Activated CD4-positive, alpha-beta T cell treated with anti-CD3 and anti-CD28 coated beads, Interleukin-2, amount 10 ng/mL, durations not matched to agents 24 days and 14 days (primary cell): ENCODE measurements at regions not wholly inside any gene's neighbourhood (a gene's known extent, or its start where the extent isn't known, plus 50 kb on each side); places are given as distances from the start of the nearest gene placed in this dataset.
A peak's percentile ranks its signal among the peaks of the same experiment; 100 is the strongest.

ENCODE experiments used
- DNase-seq: peaks from one replicate; pipeline ENCODE4 v3.0.0; 2022
- H3K27ac Mint-ChIP-seq: one replicate; pipeline ENCODE4 v1.8.0; 2022; ENCODE audit warnings: mild to moderate bottlenecking, mixed read lengths
- H3K27me3 Mint-ChIP-seq: one replicate; pipeline ENCODE4 v1.8.0; 2022; ENCODE audit warnings: mixed read lengths
- H3K36me3 Mint-ChIP-seq: one replicate; pipeline ENCODE4 v1.8.0; 2022; ENCODE audit warnings: low read depth, mild to moderate bottlenecking, mixed read lengths
- H3K4me1 Mint-ChIP-seq: one replicate; pipeline ENCODE4 v1.8.0; 2021; ENCODE audit warnings: mixed read lengths
- H3K4me3 Mint-ChIP-seq: one replicate; pipeline ENCODE4 v1.8.0; 2022; ENCODE audit warnings: mild to moderate bottlenecking, moderate library complexity, mixed read lengths
- H3K9me3 Mint-ChIP-seq: one replicate; pipeline ENCODE4 v1.8.0; 2021; ENCODE audit warnings: mixed read lengths
- intact Hi-C: fragments of 100-400 bp; cut with micrococcal nuclease; formaldehyde crosslinking; loops from one replicate; pipeline ENCODE4 v1.15.1; 2023

GRCh38 chrY:8698571-8698970, 638.7 kb upstream of the TSPY4 start:
- Mint-ChIP-seq H3K36me3 (no peaks in the 10 kb centered on the region), H3K27ac (no peak overlapping the region), H3K4me1 (no peaks in the 10 kb centered on the region), H3K27me3 (no peaks in the 10 kb centered on the region), H3K4me3 (no peak overlapping the region), H3K9me3 (no peaks in the 10 kb centered on the region)
- DNase-seq: no peak
- intact Hi-C loops: no loop called here

DNA sequence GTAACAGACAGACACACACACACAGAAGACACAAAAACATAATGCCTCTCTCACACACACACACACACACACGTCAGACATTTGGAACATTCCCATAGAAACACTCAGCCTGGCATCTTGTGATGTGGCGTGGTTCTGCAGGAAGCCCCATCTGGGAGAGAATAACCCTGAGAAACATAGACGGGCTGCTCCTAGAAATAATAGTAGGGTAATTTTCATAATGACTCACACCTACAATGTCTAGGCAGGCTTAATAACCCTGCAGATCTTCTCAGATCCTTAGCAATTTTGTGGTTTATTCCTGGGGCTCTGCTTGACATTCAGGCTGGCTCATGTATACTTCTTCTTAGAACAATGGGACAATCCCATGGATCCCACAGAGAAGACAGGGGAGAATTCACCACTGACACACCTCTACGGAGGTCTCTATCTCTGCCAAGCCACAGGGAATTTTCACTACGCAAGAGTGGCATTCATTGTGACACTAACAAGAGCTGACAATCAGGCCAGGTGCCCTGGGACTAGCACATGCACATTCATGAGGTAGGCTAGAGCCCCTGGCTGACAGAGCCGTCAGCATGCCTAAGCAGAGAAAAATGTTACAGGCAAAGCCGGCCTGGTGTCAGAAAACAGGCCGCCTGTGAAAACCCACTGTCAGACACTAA, 631.5 kb upstream of the TSPY4 start:
- H3K27ac Mint-ChIP-seq: no peak overlapping the region
- no peaks in the 10 kb centered on the region for H3K4me1 Mint-ChIP-seq
- intact Hi-C loops: no loop called here
- no peaks in the 10 kb centered on the region for H3K27me3 Mint-ChIP-seq
- H3K9me3 Mint-ChIP-seq: no peaks in the 10 kb centered on the region
- no peak overlapping the region for H3K4me3 Mint-ChIP-seq
- DNase-seq: no peak
- H3K36me3 Mint-ChIP-seq: no peaks in the 10 kb centered on the region

DNA sequence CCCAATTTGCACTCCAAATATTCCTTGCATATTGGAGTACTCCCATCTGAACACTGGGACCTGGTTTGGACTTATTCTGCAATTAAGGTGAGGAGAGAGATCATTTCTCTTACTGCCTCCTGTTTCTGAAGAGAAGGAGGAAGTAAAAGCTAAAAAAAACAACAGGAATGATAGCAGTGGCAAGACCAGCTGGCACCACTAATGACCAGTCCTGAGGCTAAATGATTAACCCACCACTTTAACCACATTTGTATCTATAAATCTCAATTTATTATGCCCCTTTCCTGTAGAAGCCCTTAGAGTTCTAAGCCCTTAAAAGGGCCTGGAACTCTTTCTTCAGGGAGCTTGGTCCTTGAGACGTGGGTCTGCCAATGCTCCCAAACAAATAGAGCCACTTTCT, 625.0 kb upstream of the TSPY4 start:
- Mint-ChIP-seq H3K4me3 (no peak overlapping the region), H3K4me1 (no peaks in the 10 kb centered on the region), H3K27ac (no peak overlapping the region), H3K9me3 (no peaks in the 10 kb centered on the region), H3K36me3 (no peaks in the 10 kb centered on the region), H3K27me3 (no peaks in the 10 kb centered on the region)
- intact Hi-C loops: no loop called here
- no peak for DNase-seq

GRCh38 chrY:8715226-8715625, 622.0 kb upstream of the TSPY4 start:
- no peak overlapping the region for H3K4me3 Mint-ChIP-seq
- H3K36me3 Mint-ChIP-seq: no peaks in the 10 kb centered on the region
- no peaks in the 10 kb centered on the region for H3K27me3 Mint-ChIP-seq
- intact Hi-C loops: no loop called here
- no peak overlapping the region for H3K27ac Mint-ChIP-seq
- no peak for DNase-seq
- no peaks in the 10 kb centered on the region for H3K4me1 Mint-ChIP-seq
- no peaks in the 10 kb centered on the region for H3K9me3 Mint-ChIP-seq

DNA sequence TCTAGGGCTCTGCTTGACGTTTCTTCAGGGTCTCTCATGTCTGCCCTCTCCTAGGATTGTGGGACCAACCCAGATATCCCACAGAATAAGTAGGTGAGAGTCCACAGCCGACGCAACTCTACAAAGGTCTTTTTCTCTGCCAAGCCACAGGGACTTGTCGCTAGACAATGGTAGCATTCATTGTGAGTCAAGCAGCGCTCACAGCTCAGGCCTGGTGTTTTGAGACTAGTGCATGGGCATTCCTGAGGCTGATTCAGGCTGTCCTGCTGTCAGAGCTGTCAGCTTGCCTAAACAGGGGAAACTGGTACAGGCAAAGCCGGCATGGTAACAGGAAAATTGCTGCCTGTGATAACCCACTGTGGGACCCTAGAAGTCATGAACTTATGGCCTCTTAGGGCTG, 610.6 kb upstream of the TSPY4 start:
- no peak overlapping the region for H3K4me3 Mint-ChIP-seq
- H3K27ac Mint-ChIP-seq: no peak overlapping the region
- intact Hi-C loops: no loop called here
- DNase-seq: no peak
- H3K9me3 Mint-ChIP-seq: no peaks in the 10 kb centered on the region
- no peaks in the 10 kb centered on the region for H3K36me3 Mint-ChIP-seq
- H3K4me1 Mint-ChIP-seq: no peaks in the 10 kb centered on the region
- H3K27me3 Mint-ChIP-seq: no peaks in the 10 kb centered on the region

DNA sequence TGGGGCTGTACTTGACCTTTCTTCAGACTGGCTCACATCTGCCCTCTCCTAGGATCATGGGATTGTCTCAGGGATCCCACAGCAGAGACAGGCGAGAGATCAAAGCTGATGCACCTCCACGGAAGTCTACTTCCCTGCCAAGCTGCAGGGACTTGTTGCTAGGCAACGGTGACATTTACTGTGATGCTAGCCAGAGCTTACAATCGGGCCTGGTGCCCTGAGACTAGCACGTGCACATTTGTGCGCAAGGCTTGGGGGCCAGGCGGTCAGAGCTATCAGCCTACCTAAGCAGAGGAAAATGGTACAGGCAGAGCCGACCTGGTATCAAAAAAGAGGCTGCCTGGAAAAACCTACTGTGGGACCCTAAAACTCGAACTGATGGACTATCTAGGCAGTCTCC, 607.3 kb upstream of the TSPY4 start:
- H3K27ac Mint-ChIP-seq: no peak overlapping the region
- intact Hi-C loops: no loop called here
- DNase-seq: no peak
- H3K4me1 Mint-ChIP-seq: no peaks in the 10 kb centered on the region
- H3K27me3 Mint-ChIP-seq: no peaks in the 10 kb centered on the region
- no peaks in the 10 kb centered on the region for H3K36me3 Mint-ChIP-seq
- H3K9me3 Mint-ChIP-seq: no peaks in the 10 kb centered on the region
- H3K4me3 Mint-ChIP-seq: no peak overlapping the region

- intact Hi-C loops: no loop called here
- Mint-ChIP-seq H3K9me3 (no peaks in the 10 kb centered on the region), H3K36me3 (no peaks in the 10 kb centered on the region), H3K4me1 (no peaks in the 10 kb centered on the region), H3K27me3 (no peaks in the 10 kb centered on the region), H3K4me3 (no peak overlapping the region), H3K27ac (no peak overlapping the region)
- no peak for DNase-seq
Observed at GRCh38 chrY:8741343-8742069, 595.8 kb upstream of the TSPY4 start.

DNA sequence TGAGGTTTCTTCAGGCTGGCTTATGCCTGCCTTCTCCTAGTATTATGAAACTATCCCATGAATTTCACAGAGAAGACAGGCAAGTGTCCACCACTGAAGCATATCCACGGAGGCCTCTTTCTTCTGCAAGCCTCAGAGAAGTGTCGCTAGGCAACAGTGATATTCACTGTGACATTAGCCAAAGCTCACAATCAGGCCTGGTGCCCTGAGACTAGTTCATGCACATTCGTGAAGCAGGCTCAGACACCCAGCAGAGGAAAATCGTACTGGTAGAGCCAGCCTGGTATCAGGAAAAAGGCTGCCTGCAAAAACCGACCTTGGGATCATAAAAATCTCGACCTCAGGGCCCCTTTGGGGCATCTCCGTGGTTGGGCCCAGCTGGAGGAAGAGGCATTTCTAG, 573.1 kb upstream of the TSPY4 start:
- Mint-ChIP-seq H3K36me3 (no peaks in the 10 kb centered on the region), H3K27me3 (no peaks in the 10 kb centered on the region), H3K4me1 (no peaks in the 10 kb centered on the region), H3K4me3 (no peak overlapping the region), H3K27ac (no peak overlapping the region), H3K9me3 (no peaks in the 10 kb centered on the region)
- no peak for DNase-seq
- intact Hi-C loops: no loop called here

DNA sequence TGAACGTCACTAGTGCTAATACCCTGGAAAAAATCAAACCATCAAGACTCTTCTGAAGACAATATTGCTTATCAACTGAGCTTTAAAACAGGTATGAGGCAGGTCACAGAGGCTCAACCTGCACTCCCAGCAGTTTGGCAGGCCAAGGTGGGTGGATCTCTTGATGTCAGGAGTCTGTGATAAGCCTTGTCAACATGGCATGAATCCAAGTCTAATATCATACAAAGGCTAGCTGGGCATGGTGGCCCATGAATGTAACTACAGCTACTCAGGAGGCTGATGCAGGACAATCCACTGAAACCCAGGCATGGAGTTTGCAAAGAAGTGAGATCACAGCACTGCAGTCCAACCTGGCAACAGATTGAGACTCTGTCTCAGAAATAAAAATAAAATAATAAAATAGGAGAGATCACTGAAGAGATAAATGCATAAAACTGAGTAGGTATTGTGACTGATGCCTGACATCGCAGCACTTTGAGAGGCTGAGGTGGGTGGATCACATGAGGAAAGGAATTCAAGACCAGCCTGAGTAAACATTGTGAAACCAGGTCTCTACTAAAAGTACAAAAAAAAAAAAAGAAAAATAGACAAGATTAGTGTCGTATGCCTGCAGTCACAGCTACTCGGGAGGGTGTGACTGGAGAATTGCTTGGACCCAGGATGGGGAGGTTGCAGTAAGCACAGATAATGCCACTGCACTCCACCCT, 555.9 kb upstream of the TSPY4 start:
- H3K9me3 Mint-ChIP-seq: no peaks in the 10 kb centered on the region
- no peak overlapping the region for H3K4me3 Mint-ChIP-seq
- H3K27ac Mint-ChIP-seq: no peak overlapping the region
- intact Hi-C loops: no loop called here
- DNase-seq: peak; percentile 5
- no peaks in the 10 kb centered on the region for H3K27me3 Mint-ChIP-seq
- no peaks in the 10 kb centered on the region for H3K4me1 Mint-ChIP-seq
- no peaks in the 10 kb centered on the region for H3K36me3 Mint-ChIP-seq

DNA sequence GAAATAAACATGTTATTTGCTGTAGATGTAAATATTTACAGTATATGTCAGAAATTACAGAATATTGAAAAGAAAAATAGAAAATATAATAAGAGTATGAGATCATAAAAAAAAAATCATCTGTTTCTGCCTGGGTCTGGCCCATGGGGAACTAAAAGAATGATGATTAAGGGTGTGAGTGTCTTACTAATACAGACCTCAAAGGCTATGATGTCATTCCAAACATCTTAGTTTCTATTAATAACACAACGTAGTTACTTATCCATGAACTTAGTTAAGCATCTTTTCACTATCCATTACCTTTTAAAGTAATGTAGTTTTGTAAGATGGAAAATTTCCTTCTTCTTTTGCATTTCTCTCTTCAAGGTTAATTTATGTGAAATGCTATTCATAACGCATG, 542.7 kb upstream of the TSPY4 start:
- Mint-ChIP-seq H3K27ac (no peak overlapping the region), H3K4me3 (no peak overlapping the region), H3K27me3 (no peaks in the 10 kb centered on the region), H3K9me3 (no peaks in the 10 kb centered on the region), H3K4me1 (no peaks in the 10 kb centered on the region), H3K36me3 (no peaks in the 10 kb centered on the region)
- intact Hi-C loops: no loop called here
- DNase-seq: no peak

GRCh38 chrY:8804317-8804716, 532.9 kb upstream of the TSPY4 start:
- intact Hi-C loops: no loop called here
- no peak for DNase-seq
- no peak overlapping the region for H3K4me3 Mint-ChIP-seq
- no peaks in the 10 kb centered on the region for H3K4me1 Mint-ChIP-seq
- H3K9me3 Mint-ChIP-seq: no peaks in the 10 kb centered on the region
- H3K36me3 Mint-ChIP-seq: no peaks in the 10 kb centered on the region
- no peaks in the 10 kb centered on the region for H3K27me3 Mint-ChIP-seq
- no peak overlapping the region for H3K27ac Mint-ChIP-seq

- no peak for DNase-seq
- Mint-ChIP-seq H3K4me1 (no peaks in the 10 kb centered on the region), H3K36me3 (no peaks in the 10 kb centered on the region), H3K27ac (no peak overlapping the region), H3K9me3 (no peaks in the 10 kb centered on the region), H3K4me3 (no peak overlapping the region), H3K27me3 (no peaks in the 10 kb centered on the region)
- intact Hi-C loops: no loop called here
Observed at GRCh38 chrY:8807648-8808408, 529.4 kb upstream of the TSPY4 start.

- intact Hi-C loops: no loop called here
- Mint-ChIP-seq H3K27ac (no peak overlapping the region), H3K36me3 (no peaks in the 10 kb centered on the region), H3K9me3 (no peaks in the 10 kb centered on the region), H3K27me3 (no peaks in the 10 kb centered on the region), H3K4me3 (no peak overlapping the region), H3K4me1 (no peaks in the 10 kb centered on the region)
- no peak for DNase-seq
Observed at GRCh38 chrY:8808611-8809010, 528.7 kb upstream of the TSPY4 start.

- Mint-ChIP-seq H3K27ac (no peak overlapping the region), H3K4me3 (no peak overlapping the region), H3K27me3 (no peaks in the 10 kb centered on the region), H3K36me3 (no peaks in the 10 kb centered on the region), H3K4me1 (no peaks in the 10 kb centered on the region), H3K9me3 (no peaks in the 10 kb centered on the region)
- no peak for DNase-seq
- intact Hi-C loops: no loop called here
Observed at GRCh38 chrY:8809076-8809475, 528.2 kb upstream of the TSPY4 start.
